IPS-18a (cell line): ENCODE measurements at regions not wholly inside any gene's neighbourhood (a gene's known extent, or its start where the extent isn't known, plus 50 kb on each side); places are given as distances from the start of the nearest gene placed in this dataset.
"Not testable (repeated sequence)": the region's sequence is repeated elsewhere in the genome, so short reads cannot be mapped to it uniquely, and the experiment has no call there.

Experiments used
- H3K27ac ChIP-seq: one replicate; pipeline ENCODE4 v1.5.1; 2013; ENCODE audit warnings: low read length
- H3K27me3 ChIP-seq: one replicate; pipeline ENCODE4 v1.6.1; 2013; ENCODE audit warnings: mild to moderate bottlenecking, low read length; ENCODE audit not compliant: control insufficient read depth, insufficient read depth
- H3K36me3 ChIP-seq: one replicate; pipeline ENCODE4 v1.6.1; 2013; ENCODE audit warnings: low read depth, low read length; ENCODE audit not compliant: control insufficient read depth
- H3K4me1 ChIP-seq: one replicate; pipeline ENCODE4 v1.6.1; 2013; ENCODE audit warnings: low read depth, low read length; ENCODE audit not compliant: control insufficient read depth
- H3K4me3 ChIP-seq: one replicate; pipeline ENCODE4 v1.5.1; 2013; ENCODE audit warnings: low read length
- H3K9ac ChIP-seq: one replicate; pipeline ENCODE4 v1.6.1; 2013; ENCODE audit warnings: mild to moderate bottlenecking, low read length, moderate library complexity
- H3K9me3 ChIP-seq: one replicate; pipeline ENCODE4 v1.6.1; 2013; ENCODE audit warnings: low read depth, low read length; ENCODE audit not compliant: control insufficient read depth

GRCh38 chr12:31882682-31883081 lies 76.5 kb upstream of the RESF1 start:
- H3K4me1 ChIP-seq, H3K9ac ChIP-seq, H3K27ac ChIP-seq, H3K4me3 ChIP-seq, H3K36me3 ChIP-seq, H3K27me3 ChIP-seq, H3K9me3 ChIP-seq: not testable (repeated sequence)

GRCh38 chr12:31880340-31880739 lies 78.9 kb upstream of the RESF1 start:
- Histone ChIP-seq H3K4me3 (no peak overlapping the region), H3K4me1 (peaks cover 12% of the 10 kb centered on the region), H3K9me3 (no peaks in the 10 kb centered on the region), H3K36me3 (no peaks in the 10 kb centered on the region), H3K27ac (no peak overlapping the region), H3K9ac (no peak overlapping the region), H3K27me3 (no peaks in the 10 kb centered on the region)

DNA sequence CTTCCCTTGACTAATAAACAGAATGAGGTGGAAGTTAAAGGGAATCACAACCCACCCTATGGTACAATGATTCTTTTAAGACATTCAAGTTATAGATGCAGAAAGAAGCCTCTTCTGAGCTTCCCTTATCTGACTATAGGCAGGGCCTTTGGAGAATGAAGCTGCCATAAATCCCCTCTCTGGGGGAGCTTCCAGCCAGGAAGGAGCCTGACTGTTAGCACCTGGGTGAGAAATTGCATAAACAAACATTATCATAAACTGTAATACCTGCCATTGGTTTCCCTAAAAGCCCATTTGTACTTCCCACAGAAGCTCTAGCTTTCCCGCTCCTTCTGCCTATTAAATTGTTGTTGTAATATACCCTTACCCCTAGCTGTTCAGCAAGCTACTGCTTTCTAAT lies 81.3 kb upstream of the RESF1 start:
- Histone ChIP-seq H3K9ac (no peak overlapping the region), H3K27me3 (no peaks in the 10 kb centered on the region), H3K4me1 (peaks cover 22% of the 10 kb centered on the region), H3K27ac (no peak overlapping the region), H3K4me3 (no peak overlapping the region), H3K9me3 (no peaks in the 10 kb centered on the region), H3K36me3 (no peaks in the 10 kb centered on the region)

GRCh38 chr12:31876568-31877424 lies 82.4 kb upstream of the RESF1 start:
- H3K27ac ChIP-seq, result no peak overlapping the region
- H3K4me3 ChIP-seq, result no peak overlapping the region
- H3K9me3 ChIP-seq, result no peaks in the 10 kb centered on the region
- H3K4me1 ChIP-seq, result peaks cover 22% of the 10 kb centered on the region
- H3K36me3 ChIP-seq, result no peaks in the 10 kb centered on the region
- H3K27me3 ChIP-seq, result no peaks in the 10 kb centered on the region
- no peak overlapping the region for H3K9ac ChIP-seq

- Histone ChIP-seq H3K4me1 (peaks cover 22% of the 10 kb centered on the region), H3K27me3 (no peaks in the 10 kb centered on the region), H3K36me3 (no peaks in the 10 kb centered on the region), H3K27ac (no peak overlapping the region), H3K4me3 (no peak overlapping the region), H3K9me3 (no peaks in the 10 kb centered on the region), H3K9ac (no peak overlapping the region)
Measured at GRCh38 chr12:31875609-31875964, 83.6 kb upstream of the RESF1 start.

DNA sequence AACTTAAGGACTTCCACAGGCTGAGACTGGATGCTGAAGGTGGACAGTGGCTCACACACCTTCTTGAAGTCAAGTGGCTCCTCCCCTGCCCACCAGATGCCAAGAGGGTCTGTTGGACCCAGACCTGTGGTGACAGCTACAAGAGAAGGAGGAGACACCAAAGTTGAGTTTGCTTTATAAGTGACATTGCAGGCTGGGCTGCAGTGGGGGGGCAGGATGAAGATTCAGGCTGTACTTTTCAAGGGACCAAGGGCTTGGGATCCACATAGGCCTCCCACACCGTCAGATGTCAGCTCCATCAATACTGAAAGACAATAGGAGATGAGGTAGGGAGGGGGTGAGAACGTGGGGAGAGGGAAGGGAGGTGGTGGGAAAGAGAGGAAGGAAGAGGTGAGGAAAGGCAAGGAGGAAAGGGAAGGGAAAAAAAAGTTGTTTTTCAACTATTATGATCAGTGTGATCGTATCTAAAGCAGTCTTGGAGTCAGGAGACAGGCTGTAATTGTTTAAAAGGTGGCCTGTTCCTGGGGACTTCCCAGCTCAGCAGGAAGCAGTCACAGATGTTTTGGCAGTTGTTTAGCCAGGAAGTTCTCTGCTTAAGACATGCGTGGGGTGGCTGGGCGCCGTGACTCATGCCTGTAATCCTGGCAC lies 84.1 kb upstream of the RESF1 start:
- no peak overlapping the region for H3K9ac ChIP-seq
- H3K27ac ChIP-seq, result no peak overlapping the region
- H3K9me3 ChIP-seq, result no peaks in the 10 kb centered on the region

GRCh38 chr12:31872831-31873604 lies 86.2 kb upstream of the RESF1 start:
- Histone ChIP-seq H3K4me1 (peaks cover 20% of the 10 kb centered on the region), H3K27me3 (no peaks in the 10 kb centered on the region), H3K36me3 (no peaks in the 10 kb centered on the region), H3K4me3 (no peak overlapping the region), H3K9ac (no peak overlapping the region), H3K27ac (no peak overlapping the region), H3K9me3 (no peaks in the 10 kb centered on the region)

More for the DNA sequence above, 84.1 kb upstream of the RESF1 start:
- no peaks in the 10 kb centered on the region for H3K36me3 ChIP-seq
- no peaks in the 10 kb centered on the region for H3K27me3 ChIP-seq
- H3K4me3 ChIP-seq, result no peak overlapping the region
- peaks cover 22% of the 10 kb centered on the region for H3K4me1 ChIP-seq

GRCh38 chr12:31869972-31870371 lies 89.2 kb upstream of the RESF1 start:
- H3K9me3 ChIP-seq, result peaks cover 3% of the 10 kb centered on the region
- H3K27me3 ChIP-seq, result no peaks in the 10 kb centered on the region
- H3K4me3 ChIP-seq, result no peak overlapping the region
- H3K9ac ChIP-seq, result no peak overlapping the region
- no peak overlapping the region for H3K27ac ChIP-seq
- H3K36me3 ChIP-seq, result no peaks in the 10 kb centered on the region
- peaks cover 11% of the 10 kb centered on the region for H3K4me1 ChIP-seq

DNA sequence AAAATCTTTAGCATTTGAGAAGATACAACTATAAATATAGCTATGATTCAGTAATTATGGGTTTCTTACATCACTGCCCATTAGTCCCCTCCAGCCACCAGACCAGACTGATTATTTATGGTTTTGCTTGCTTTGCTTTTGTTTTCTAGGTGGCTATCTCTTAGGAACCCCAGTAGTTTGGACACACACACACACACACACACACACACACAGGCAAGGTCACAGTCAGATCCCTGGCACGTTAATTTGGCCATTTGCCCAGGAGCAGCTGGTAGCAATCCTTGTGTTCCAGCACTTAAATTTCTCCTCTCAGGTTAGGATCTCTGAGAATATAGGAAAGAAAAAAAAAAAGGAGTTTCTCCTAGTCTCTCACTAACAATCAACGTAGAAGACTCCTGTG lies 90.2 kb upstream of the RESF1 start:
- H3K4me1 ChIP-seq, result peaks cover 4% of the 10 kb centered on the region
- no peak overlapping the region for H3K9ac ChIP-seq
- H3K27me3 ChIP-seq, result no peaks in the 10 kb centered on the region
- H3K27ac ChIP-seq, result no peak overlapping the region
- no peaks in the 10 kb centered on the region for H3K36me3 ChIP-seq
- H3K4me3 ChIP-seq, result no peak overlapping the region
- peaks cover 3% of the 10 kb centered on the region for H3K9me3 ChIP-seq

- peaks cover 3% of the 10 kb centered on the region for H3K9me3 ChIP-seq
- H3K27ac ChIP-seq, result no peak overlapping the region
- no peak overlapping the region for H3K9ac ChIP-seq
- no peak overlapping the region for H3K4me3 ChIP-seq
- no peaks in the 10 kb centered on the region for H3K27me3 ChIP-seq
- peaks cover 4% of the 10 kb centered on the region for H3K4me1 ChIP-seq
- H3K36me3 ChIP-seq, result no peaks in the 10 kb centered on the region
Measured at GRCh38 chr12:31867292-31867691, 91.9 kb upstream of the RESF1 start.

- H3K9me3 ChIP-seq, result peaks cover 3% of the 10 kb centered on the region
- H3K4me1 ChIP-seq, result peaks cover 4% of the 10 kb centered on the region
- H3K9ac ChIP-seq, result no peak overlapping the region
- H3K27me3 ChIP-seq, result no peaks in the 10 kb centered on the region
- no peak overlapping the region for H3K4me3 ChIP-seq
- H3K36me3 ChIP-seq, result no peaks in the 10 kb centered on the region
- no peak overlapping the region for H3K27ac ChIP-seq
Measured at GRCh38 chr12:31866523-31866922, 92.7 kb upstream of the RESF1 start.
